C4-2B (cell line): ENCODE measurements at regions not wholly inside any gene's neighbourhood (a gene's known extent, or its start where the extent isn't known, plus 50 kb on each side); places are given as distances from the start of the nearest gene placed in this dataset.

Source experiments
- H3K27ac ChIP-seq: fragments of 450-650 bp; 2 replicates; pipeline ENCODE4 v1.5.1; 2017
- ZFX ChIP-seq: fragments of 450-650 bp; IDR thresholded peaks from 2 replicates; pipeline ENCODE4 v1.6.1; 2017
- TF ChIP-seq, protein P1 (sequence below): fragments of 450-650 bp; conservative IDR thresholded peaks from 2 replicates; pipeline ENCODE4 v1.5.1; 2017; ENCODE audit warnings: mild to moderate bottlenecking

DNA sequence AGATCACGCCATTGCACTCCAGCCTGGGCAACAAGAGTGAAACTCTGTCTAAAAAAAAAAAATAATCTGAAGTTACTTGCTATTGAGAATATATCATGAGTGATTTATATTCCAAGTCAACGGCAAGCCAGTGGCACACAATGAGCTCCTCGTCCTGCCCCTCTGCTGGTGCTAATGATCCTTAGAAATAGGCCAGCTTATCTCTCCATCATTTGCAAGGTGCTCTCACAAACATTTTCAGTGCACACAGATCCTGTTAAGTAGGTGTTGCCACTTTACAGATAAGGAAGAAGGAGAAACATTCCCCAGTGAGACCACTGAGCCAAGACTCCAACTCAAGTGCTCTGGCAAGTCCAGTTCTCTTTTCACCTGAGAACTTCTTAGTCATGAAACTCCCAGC is 91.3 kb upstream of the GPR45 start:
- H3K27ac ChIP-seq = no peak overlapping the region
- TF ChIP-seq ZFX = no peak
- TF ChIP-seq, protein P1, sequence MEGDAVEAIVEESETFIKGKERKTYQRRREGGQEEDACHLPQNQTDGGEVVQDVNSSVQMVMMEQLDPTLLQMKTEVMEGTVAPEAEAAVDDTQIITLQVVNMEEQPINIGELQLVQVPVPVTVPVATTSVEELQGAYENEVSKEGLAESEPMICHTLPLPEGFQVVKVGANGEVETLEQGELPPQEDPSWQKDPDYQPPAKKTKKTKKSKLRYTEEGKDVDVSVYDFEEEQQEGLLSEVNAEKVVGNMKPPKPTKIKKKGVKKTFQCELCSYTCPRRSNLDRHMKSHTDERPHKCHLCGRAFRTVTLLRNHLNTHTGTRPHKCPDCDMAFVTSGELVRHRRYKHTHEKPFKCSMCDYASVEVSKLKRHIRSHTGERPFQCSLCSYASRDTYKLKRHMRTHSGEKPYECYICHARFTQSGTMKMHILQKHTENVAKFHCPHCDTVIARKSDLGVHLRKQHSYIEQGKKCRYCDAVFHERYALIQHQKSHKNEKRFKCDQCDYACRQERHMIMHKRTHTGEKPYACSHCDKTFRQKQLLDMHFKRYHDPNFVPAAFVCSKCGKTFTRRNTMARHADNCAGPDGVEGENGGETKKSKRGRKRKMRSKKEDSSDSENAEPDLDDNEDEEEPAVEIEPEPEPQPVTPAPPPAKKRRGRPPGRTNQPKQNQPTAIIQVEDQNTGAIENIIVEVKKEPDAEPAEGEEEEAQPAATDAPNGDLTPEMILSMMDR = no peak

DNA sequence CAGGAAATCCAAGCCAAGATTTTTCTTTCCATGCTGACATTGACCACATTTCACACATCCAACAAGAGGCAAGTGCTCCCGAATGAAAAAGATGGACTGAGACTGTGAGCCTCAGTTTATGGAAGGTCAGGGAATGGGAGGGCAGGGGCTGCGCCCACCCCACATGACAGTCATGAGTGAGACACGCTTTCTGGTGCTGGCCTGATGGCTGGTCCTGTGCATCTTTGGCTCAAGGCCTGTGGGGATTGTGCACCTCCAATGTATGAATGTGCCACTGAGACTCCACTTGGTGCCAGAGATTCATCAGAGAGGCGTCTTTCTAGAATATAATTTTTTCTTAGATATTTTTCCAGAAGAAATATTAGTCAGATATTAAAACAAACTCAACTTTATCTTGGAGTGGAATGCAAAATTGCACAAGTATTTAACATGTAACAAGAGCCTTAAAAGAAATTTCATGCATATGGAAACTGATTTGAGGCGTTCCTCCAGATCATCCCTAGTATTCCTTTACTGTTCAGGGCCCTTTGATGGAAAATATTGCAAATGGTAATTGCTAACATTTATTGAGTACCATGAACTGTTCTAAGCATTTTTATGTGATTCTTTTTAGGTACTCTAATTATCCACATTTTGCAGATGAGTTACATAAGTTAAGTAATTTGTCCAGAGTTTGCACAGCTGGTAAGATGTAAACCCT is 87.3 kb upstream of the GPR45 start:
- no peak overlapping the region for H3K27ac ChIP-seq
- TF ChIP-seq, protein P1 = no peak
- TF ChIP-seq ZFX = no peak

DNA sequence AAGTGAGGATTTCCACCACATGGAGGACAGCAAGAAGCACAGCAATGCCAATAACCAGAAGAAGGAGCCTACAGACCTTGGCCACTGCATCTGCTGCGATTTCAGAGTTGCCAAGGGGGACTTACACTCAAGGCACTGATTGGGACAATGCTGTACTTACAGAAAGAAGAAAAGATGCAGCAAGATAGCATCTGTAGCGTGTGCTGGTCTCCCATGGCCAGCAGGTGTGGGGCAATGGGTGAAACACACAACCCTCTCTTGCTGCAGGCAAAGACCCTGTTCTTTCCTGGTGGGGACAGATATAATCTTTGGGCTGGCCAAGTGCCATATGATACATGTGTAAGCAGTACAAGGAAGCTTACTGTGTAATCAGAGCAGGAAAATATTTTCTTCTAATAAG is 85.4 kb upstream of the GPR45 start:
- no peak for TF ChIP-seq ZFX
- TF ChIP-seq, protein P1 = no peak

GRCh38 chr2:105158002-105158401 is 83.5 kb upstream of the GPR45 start:
- no peak overlapping the region for H3K27ac ChIP-seq
- TF ChIP-seq, protein P1 = no peak
- TF ChIP-seq ZFX = no peak

More for the DNA sequence above, 85.4 kb upstream of the GPR45 start:
- H3K27ac ChIP-seq = no peak overlapping the region

DNA sequence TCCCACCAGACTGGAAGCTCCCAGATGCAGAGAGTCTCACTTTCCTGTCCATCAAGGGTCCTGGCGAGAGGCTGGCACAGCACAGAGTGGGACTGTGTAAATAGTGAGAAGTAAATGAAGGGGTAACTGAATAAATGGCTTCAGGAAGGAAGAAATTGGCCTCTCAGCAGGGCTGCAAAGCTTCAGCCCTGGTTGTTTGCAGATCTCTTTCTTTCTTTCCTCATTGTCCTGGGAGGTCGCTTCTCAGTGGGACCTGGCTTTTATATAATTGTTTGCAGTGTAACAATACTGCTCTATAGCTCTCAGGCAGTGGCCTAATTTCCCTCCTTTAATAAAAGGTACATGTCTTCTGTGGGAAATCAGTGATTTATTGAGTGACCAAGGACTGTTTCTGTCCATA is 74.9 kb upstream of the GPR45 start:
- TF ChIP-seq, protein P1 = no peak
- no peak for TF ChIP-seq ZFX
- H3K27ac ChIP-seq = no peak overlapping the region

DNA sequence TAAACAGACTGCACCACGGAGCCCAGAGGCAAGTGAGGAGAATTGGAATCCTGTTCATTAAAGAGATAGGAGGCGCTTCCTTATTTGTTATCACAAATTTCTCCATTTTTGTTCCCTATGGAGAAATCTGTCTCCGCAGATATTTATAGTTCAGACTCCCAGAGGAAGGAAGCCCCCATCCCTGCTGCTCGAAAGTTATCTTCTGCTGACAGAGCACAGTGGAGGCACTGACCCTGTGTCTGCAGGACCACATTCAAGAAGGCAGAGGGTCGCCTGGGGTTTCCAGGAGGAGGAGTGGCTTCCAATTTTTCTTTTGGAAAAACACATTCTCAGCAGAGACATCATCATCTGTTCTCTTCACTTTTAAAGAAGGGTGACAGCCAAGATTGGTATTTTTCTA is 73.0 kb upstream of the GPR45 start:
- H3K27ac ChIP-seq = no peak overlapping the region
- TF ChIP-seq, protein P1 = no peak
- TF ChIP-seq ZFX = no peak

DNA sequence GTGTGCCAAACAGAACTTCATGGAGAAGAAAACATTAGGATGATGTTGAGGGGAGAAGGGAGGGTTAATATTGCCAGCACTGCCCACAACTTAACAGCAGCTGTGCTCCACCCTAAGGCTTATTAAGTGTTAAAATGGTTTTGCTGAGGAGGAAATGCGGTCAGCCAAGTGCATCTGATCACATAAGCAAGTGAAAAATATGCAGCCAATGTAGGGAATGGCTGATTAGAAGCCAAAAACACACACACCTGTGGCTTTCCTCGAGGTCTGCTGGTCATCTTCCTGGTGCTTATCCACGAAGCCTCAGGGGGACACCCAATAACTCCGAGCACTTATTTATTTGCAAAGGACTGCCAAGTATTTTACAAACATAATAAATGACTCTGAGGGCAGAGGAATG is 66.3 kb upstream of the GPR45 start:
- TF ChIP-seq, protein P1 = no peak
- TF ChIP-seq ZFX = no peak
- peak overlapping the region; percentile 67 for H3K27ac ChIP-seq
